BE2C (cell line): ENCODE measurements at regions not wholly inside any gene's neighbourhood (a gene's known extent, or its start where the extent isn't known, plus 50 kb on each side); places are given as distances from the start of the nearest gene placed in this dataset.

ENCODE experiments used
- DNase-seq: peaks from one replicate; pipeline ENCODE4 v3.0.0-alpha.2; 2020
- H3K27me3 ChIP-seq: fragments of 250-450 bp; sonication (Bioruptor Pico); 2 replicates; pipeline ENCODE4 v1.5.1; 2020; ENCODE audit warnings: mild to moderate bottlenecking
- H3K36me3 ChIP-seq: fragments of 250-450 bp; sonication (Bioruptor Pico); 2 replicates; pipeline ENCODE4 v1.5.1; 2020; ENCODE audit warnings: mild to moderate bottlenecking
- H3K4me1 ChIP-seq: fragments of 250-450 bp; sonication (Bioruptor Pico); 2 replicates; pipeline ENCODE4 v1.5.1; 2020
- H3K4me3 ChIP-seq: 2 replicates; pipeline ENCODE4 v1.5.1; 2011; ENCODE audit warnings: low read depth, low read length
- H3K9me3 ChIP-seq: fragments of 250-450 bp; sonication (Bioruptor Pico); 2 replicates; pipeline ENCODE4 v1.5.1; 2020
- TF ChIP-seq, protein P1 (sequence below): IDR thresholded peaks from 2 replicates; pipeline ENCODE4 v1.5.1; 2012; ENCODE audit warnings: mild to moderate bottlenecking, low read depth, low read length

DNA sequence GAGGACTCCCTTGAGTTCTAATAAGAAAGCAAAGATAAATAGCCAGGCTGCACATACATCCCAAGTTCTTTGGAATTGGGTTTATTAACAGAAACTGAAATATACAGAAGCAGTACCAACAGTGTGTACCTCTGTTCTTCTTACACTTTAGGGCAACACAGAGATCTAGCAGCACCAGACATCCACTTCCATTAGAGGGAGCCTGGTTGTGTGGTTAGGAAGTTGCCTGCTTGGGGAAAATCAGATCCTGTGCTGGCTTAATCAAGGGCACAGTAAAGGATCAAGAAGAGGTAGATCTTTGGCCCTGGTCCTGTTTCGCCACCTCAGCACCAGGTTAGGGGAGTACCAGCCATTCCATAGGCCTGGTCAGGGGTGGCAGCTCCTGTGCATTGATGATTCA lies 231.1 kb upstream of the ARHGAP24 start:
- Histone ChIP-seq H3K36me3 (no peaks in the 10 kb centered on the region), H3K9me3 (no peaks in the 10 kb centered on the region), H3K4me3 (no peak overlapping the region), H3K27me3 (no peaks in the 10 kb centered on the region), H3K4me1 (no peaks in the 10 kb centered on the region)
- TF ChIP-seq, protein P1, sequence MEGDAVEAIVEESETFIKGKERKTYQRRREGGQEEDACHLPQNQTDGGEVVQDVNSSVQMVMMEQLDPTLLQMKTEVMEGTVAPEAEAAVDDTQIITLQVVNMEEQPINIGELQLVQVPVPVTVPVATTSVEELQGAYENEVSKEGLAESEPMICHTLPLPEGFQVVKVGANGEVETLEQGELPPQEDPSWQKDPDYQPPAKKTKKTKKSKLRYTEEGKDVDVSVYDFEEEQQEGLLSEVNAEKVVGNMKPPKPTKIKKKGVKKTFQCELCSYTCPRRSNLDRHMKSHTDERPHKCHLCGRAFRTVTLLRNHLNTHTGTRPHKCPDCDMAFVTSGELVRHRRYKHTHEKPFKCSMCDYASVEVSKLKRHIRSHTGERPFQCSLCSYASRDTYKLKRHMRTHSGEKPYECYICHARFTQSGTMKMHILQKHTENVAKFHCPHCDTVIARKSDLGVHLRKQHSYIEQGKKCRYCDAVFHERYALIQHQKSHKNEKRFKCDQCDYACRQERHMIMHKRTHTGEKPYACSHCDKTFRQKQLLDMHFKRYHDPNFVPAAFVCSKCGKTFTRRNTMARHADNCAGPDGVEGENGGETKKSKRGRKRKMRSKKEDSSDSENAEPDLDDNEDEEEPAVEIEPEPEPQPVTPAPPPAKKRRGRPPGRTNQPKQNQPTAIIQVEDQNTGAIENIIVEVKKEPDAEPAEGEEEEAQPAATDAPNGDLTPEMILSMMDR, result peak; percentile 44
- no peak for DNase-seq

DNA sequence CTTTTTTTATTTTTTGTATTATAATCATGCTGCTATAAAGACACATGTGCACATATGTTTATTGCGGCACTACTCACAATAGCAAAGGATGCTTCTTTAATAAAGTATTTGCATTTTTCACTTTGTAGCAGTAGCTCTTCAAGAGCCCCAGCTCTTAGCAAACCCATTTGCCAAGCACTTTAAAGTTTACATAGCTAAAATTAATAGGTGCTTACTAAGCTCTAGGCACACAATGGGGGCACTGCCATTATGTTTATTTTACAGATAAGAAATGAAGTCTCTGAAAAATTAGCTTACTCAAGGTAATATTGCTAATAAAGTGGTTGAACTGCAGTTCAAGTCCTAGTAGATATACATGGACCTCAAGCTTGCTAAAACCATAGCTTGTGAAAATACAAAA lies 230.3 kb upstream of the ARHGAP24 start:
- no peaks in the 10 kb centered on the region for H3K36me3 ChIP-seq
- TF ChIP-seq, protein P1, result no peak
- DNase-seq, result no peak
- no peaks in the 10 kb centered on the region for H3K9me3 ChIP-seq
- no peak overlapping the region for H3K4me3 ChIP-seq
- no peaks in the 10 kb centered on the region for H3K27me3 ChIP-seq
- H3K4me1 ChIP-seq, result no peaks in the 10 kb centered on the region

DNA sequence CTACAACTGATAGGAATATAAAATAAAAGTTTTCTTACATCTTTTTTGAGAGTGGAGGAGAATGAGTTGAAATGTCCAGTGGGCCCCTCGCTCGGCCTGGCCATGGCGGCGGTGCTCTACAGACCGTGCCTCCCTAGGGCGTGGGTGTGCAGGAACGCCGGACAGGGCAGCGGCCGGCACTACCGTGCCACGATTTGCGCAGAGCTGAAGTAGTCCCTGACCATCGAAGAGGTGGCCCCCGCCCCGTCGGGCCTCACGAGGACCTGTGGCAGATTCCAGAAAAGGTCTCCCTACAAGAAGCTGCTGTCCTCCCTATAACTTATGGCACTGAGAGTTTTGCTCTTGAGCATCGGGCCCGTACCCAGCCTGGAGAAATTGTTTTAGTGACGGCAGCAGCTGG lies 228.9 kb upstream of the ARHGAP24 start:
- H3K4me3 ChIP-seq, result no peak overlapping the region
- H3K4me1 ChIP-seq, result no peaks in the 10 kb centered on the region
- H3K36me3 ChIP-seq, result no peaks in the 10 kb centered on the region
- DNase-seq, result no peak
- H3K27me3 ChIP-seq, result no peaks in the 10 kb centered on the region
- no peaks in the 10 kb centered on the region for H3K9me3 ChIP-seq
- TF ChIP-seq, protein P1, result no peak

DNA sequence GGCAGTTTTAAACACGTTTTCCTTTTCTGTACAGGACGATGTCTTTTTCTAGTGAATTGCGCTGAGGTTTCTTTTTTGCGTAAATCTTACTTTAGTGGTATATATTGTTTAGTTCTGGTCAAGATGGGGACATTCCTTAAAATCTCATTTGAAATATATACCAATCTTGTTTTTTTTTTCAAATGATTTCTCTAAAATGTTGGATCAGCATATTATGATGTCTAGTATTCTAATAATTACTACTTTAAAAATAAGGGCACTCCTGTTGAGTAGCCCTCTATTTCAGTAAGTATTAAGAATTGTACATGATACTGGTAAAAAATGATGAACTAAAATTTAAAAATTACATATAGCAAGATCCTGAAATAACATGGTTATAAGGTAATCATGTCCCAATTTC lies 224.1 kb upstream of the ARHGAP24 start:
- TF ChIP-seq, protein P1, result no peak
- Histone ChIP-seq H3K27me3 (no peaks in the 10 kb centered on the region), H3K4me1 (no peaks in the 10 kb centered on the region), H3K4me3 (no peak overlapping the region), H3K36me3 (no peaks in the 10 kb centered on the region), H3K9me3 (no peaks in the 10 kb centered on the region)
- DNase-seq, result no peak

DNA sequence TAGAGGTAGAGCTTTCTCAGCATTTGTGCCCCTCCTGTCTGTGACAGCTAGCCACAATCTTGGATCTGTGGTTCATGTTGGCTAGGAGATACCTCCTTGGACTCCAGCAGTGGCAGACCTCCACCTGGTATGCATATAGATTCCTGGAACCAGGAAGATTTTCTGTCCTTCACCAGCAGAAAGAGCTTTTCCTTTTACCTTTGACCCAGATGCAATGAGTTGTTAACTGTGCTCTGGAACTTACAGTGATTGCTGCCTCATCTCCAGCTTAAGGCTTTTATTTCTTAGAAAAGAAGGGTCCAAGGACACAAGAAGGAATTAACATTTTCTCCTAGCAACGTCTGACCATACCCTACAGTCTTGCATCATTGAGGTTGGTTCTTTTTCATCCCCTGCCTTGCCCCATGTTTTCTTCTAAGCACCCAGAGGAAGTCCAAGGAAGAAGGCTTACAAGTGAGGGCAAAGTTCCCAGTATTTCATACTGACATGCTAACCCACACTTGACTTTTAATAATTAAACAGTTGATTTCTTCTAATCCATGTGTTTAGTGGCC lies 217.1 kb upstream of the ARHGAP24 start:
- Histone ChIP-seq H3K36me3 (no peaks in the 10 kb centered on the region), H3K4me3 (no peak overlapping the region), H3K27me3 (no peaks in the 10 kb centered on the region), H3K4me1 (peaks cover 8% of the 10 kb centered on the region), H3K9me3 (no peaks in the 10 kb centered on the region)
- no peak for DNase-seq
- TF ChIP-seq, protein P1, result no peak

DNA sequence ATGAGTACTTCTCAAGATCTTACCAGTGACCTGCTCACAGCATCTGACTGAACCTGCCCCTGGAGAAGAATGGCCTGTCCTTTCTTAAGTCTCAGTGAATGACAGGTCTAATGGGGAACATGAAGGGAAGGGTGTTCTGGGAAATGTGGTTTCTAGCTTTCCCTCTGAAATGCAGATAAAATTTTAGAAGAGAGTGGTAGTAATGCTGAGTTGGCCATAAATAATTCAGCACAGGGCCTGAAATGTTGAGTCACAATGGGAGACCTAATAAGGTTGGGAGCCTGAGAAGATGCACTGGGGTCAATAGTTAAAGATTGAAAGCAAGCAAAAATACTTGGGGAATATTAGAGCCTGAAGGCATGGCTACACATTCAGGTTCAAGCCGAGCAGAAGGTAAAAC lies 214.9 kb upstream of the ARHGAP24 start:
- H3K27me3 ChIP-seq, result no peaks in the 10 kb centered on the region
- no peaks in the 10 kb centered on the region for H3K9me3 ChIP-seq
- peaks cover 8% of the 10 kb centered on the region for H3K4me1 ChIP-seq
- no peak overlapping the region for H3K4me3 ChIP-seq
- DNase-seq, result no peak
- no peaks in the 10 kb centered on the region for H3K36me3 ChIP-seq
- TF ChIP-seq, protein P1, result no peak
